AG09309 (cell line): ENCODE measurements at regions not wholly inside any gene's neighbourhood (a gene's known extent, or its start where the extent isn't known, plus 50 kb on each side); places are given as distances from the start of the nearest gene placed in this dataset.

Experiments
- DNase-seq: peaks from one replicate; pipeline ENCODE4 v3.0.0-alpha.2; 2010; ENCODE audit warnings: low read depth
- H3K4me3 ChIP-seq: 2 replicates; pipeline ENCODE4 v1.5.1; 2011; ENCODE audit warnings: mild to moderate bottlenecking, low read depth, low read length, moderate library complexity; ENCODE audit not compliant: control insufficient read depth
- CTCF ChIP-seq: IDR thresholded peaks from 2 replicates; pipeline ENCODE4 v1.5.1; 2011; ENCODE audit warnings: mild to moderate bottlenecking, low read depth, low read length, inconsistent platforms; ENCODE audit not compliant: insufficient read depth, control insufficient read depth; ENCODE audit errors: missing control alignments

- no peak for DNase-seq
- H3K4me3 ChIP-seq = no peak overlapping the region
- TF ChIP-seq CTCF = no peak
These were observed 163.4 kb upstream of the PPP2R3A start for GRCh38 chr3:135802171-135802570.

- no peak for TF ChIP-seq CTCF
- no peak overlapping the region for H3K4me3 ChIP-seq
- no peak for DNase-seq
These were observed 162.4 kb upstream of the PPP2R3A start for GRCh38 chr3:135803028-135803692.

GRCh38 chr3:135805752-135806151 lies 159.8 kb upstream of the PPP2R3A start:
- DNase-seq = no peak
- no peak for TF ChIP-seq CTCF
- no peak overlapping the region for H3K4me3 ChIP-seq

- no peak overlapping the region for H3K4me3 ChIP-seq
- DNase-seq = no peak
- TF ChIP-seq CTCF = no peak
These were observed 159.2 kb upstream of the PPP2R3A start for GRCh38 chr3:135806317-135806716.

GRCh38 chr3:135807879-135808278 lies 157.6 kb upstream of the PPP2R3A start:
- DNase-seq = no peak
- H3K4me3 ChIP-seq = no peak overlapping the region
- no peak for TF ChIP-seq CTCF

- H3K4me3 ChIP-seq = no peak overlapping the region
- no peak for TF ChIP-seq CTCF
- no peak for DNase-seq
These were observed 156.4 kb upstream of the PPP2R3A start for GRCh38 chr3:135809021-135809634.
